Heart left ventricle (tissue), 16 donors: ENCODE measurements at regions not wholly inside any gene's neighbourhood (a gene's known extent, or its start where the extent isn't known, plus 50 kb on each side); places are given as distances from the start of the nearest gene placed in this dataset.
A peak's percentile ranks its signal among the peaks of the same experiment; 100 is the strongest.

Source experiments
- ATAC-seq, 4 donors: fragments of 200-7000 bp; cut with Tn5 transposase; one replicate each; pipeline ENCODE4 v1.9.1; 2020 to 2022; ENCODE audit warnings: moderate library complexity in 4 of 4, mild to moderate bottlenecking in 3 of 4, moderate number of reproducible peaks in 1 of 4
- DNase-seq, 5 donors: peaks; one replicate each; pipeline ENCODE4 v3.0.0-alpha.2; 2020
- H3K27ac ChIP-seq, 12 donors: fragments of 200-600 bp; sonication (generic) in 4 of 12; one replicate each; pipeline versions ENCODE4 v1.5.0 to v1.8.0; 2016 to 2022; ENCODE audit warnings: mild to moderate bottlenecking in 2 of 12
- H3K27me3 ChIP-seq, 9 donors: fragments of 200-600 bp; sonication (generic) in 2 of 9; one replicate each; pipeline versions ENCODE4 v1.5.1 to v1.8.0; 2016 to 2022; ENCODE audit warnings: mild to moderate bottlenecking in 3 of 9
- H3K36me3 ChIP-seq, 9 donors: fragments of 200-600 bp; sonication (generic) in 2 of 9; one replicate each; pipeline versions ENCODE4 v1.5.0 to v1.8.0; 2018 to 2022; ENCODE audit warnings: mild to moderate bottlenecking in 2 of 9
- H3K4me1 ChIP-seq, 12 donors: fragments of 200-600 bp; sonication (generic) in 4 of 12; one replicate each; pipeline versions ENCODE4 v1.5.0 to v1.8.0; 2016 to 2022; ENCODE audit warnings: mild to moderate bottlenecking in 3 of 12
- H3K4me3 ChIP-seq, 12 donors: fragments of 200-600 bp; sonication (generic) in 4 of 12; one replicate each; pipeline versions ENCODE4 v1.5.0 to v1.8.0; 2017 to 2022; ENCODE audit warnings: mild to moderate bottlenecking in 9 of 12, moderate library complexity in 4 of 12
- H3K9me3 ChIP-seq, 12 donors: fragments of 200-600 bp; sonication (generic) in 4 of 12; one replicate each; pipeline versions ENCODE4 v1.5.0 to v1.8.0; 2016 to 2022; ENCODE audit warnings: mild to moderate bottlenecking in 1 of 12
- POLR2A ChIP-seq, 2 donors: fragments of 450-650 bp; IDR thresholded peaks; one replicate each; pipeline ENCODE4 v1.6.1; 2017; ENCODE audit warnings: antibody characterized with exemption in 2 of 2, mild to moderate bottlenecking in 2 of 2, moderate library complexity in 2 of 2
- WGBS, 4 donors: extraction: QIAGEN DNeasy Blood & Tissue Kit in 2 of 4; methylation state at CpG; one replicate each; pipeline versions ENCODE4 v1.1.5 to v1.1.7; 2013 to 2018; 5-methylcytosine and 5-hydroxymethylcytosine counted together
- intact Hi-C, 10 donors: fragments of 100-400 bp; cut with DNase I; formaldehyde crosslinking; loops; one replicate each; pipeline versions ENCODE4 v1.11.1 to v1.14.2; 2022
- TF ChIP-seq, protein P1 (sequence below), 12 donors: fragments of 200-600 bp; sonication (generic) in 4 of 12; IDR thresholded peaks; one replicate each; pipeline versions ENCODE4 v1.5.0 to v1.8.0; 2018 to 2022; ENCODE audit warnings: antibody characterized with exemption in 12 of 12, mild to moderate bottlenecking in 5 of 12
- donor health status: ischemic (EF 13 %, LVEDD 7.1; RV severe dilation, severe dysfunction).
- donor health status: healthy with polysubstance abuse.
- donor health status: DM: no; HTN: yes; CAD: no.
- donor health status: DM: no; HTN: no; CAD: no.
- donor health status: ischemic (EF 25% LVEDD 6.9; RV normal size, moderate dysfunction).
- donor health status: ischemic (EF 25% LVEDD 5.7; RV mildly dilated, moderate dysfunction).
- donor health status: healthy.
- donor health status: DM: yes; HTN: yes; CAD: no.
- donor health status: ischemic (EF 35%, LVEDD 5.7; RV mildly dilated, moderate dysfunction).
- donor health status: nonischemic (EF 11% LVEDD 7.7; RV severe dilation, severe dysfunction).
- donor health status: DM: yes; HTN: yes; CAD: no.
- donor health status: PGD.
- donor health status: ischemic (EF 29% LVEDD 5.4; RV normal size, mild dysfunction).
- donor health status: nonischemic (EF 23%, LVEDD 6.1; RV moderate dilation, normal function).

DNA sequence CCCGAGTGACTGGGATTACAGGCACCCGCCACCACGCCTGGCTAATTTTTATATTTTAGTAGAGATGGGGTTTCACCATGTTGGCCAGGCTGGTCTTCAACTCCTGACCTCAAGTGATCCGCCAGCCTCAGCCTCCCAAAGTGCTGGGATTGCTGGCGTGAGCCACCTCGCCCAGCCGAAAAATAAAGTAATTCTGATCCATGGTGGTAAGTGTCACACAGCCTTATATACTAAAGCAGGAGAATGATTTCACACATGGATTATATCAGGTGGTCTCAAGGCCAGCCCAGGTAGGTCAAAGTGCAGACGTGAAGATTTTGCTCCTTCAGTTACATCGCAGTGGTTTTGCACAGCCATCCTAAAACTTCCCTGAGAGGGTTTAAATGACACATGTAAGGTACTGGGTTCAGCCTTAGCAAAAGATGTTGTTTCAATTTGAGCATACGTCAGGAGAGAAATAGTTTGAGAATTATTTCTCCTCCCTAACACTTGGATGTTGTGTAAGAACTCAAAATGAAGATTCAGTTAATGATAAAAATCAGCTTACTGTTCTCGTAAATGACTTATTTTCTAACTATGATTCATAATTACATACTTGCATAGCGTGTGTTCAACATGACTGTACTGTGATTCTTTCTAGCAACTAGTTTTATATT is 93.0 kb upstream of the SLC39A10 start:
- intact Hi-C loops, result no loop called here
- H3K9me3 ChIP-seq, result no peaks in the 10 kb centered on the region
- peaks cover 0 to 42% (median 0%) of the 10 kb centered on the region in 12 donors for H3K4me1 ChIP-seq
- H3K4me3 ChIP-seq, result no peak overlapping the region
- 91 to 94% (median 93%) methylated on average over 12 of the region's 12 CpGs for WGBS, 4 donors
- peak overlapping the region in 1 of 12 donors; percentile 83 for H3K27ac ChIP-seq
- peaks cover 0 to 8% (median 0%) of the 10 kb centered on the region in 9 donors for H3K27me3 ChIP-seq
- no peaks in the 10 kb centered on the region for H3K36me3 ChIP-seq
- ATAC-seq (no peak), DNase-seq (no peak)
- no peak for TF ChIP-seq POLR2A (IDR thresholded peaks at IDR 0.05)
- TF ChIP-seq, protein P1, sequence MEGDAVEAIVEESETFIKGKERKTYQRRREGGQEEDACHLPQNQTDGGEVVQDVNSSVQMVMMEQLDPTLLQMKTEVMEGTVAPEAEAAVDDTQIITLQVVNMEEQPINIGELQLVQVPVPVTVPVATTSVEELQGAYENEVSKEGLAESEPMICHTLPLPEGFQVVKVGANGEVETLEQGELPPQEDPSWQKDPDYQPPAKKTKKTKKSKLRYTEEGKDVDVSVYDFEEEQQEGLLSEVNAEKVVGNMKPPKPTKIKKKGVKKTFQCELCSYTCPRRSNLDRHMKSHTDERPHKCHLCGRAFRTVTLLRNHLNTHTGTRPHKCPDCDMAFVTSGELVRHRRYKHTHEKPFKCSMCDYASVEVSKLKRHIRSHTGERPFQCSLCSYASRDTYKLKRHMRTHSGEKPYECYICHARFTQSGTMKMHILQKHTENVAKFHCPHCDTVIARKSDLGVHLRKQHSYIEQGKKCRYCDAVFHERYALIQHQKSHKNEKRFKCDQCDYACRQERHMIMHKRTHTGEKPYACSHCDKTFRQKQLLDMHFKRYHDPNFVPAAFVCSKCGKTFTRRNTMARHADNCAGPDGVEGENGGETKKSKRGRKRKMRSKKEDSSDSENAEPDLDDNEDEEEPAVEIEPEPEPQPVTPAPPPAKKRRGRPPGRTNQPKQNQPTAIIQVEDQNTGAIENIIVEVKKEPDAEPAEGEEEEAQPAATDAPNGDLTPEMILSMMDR (IDR thresholded peaks at IDR 0.05), result no peak

DNA sequence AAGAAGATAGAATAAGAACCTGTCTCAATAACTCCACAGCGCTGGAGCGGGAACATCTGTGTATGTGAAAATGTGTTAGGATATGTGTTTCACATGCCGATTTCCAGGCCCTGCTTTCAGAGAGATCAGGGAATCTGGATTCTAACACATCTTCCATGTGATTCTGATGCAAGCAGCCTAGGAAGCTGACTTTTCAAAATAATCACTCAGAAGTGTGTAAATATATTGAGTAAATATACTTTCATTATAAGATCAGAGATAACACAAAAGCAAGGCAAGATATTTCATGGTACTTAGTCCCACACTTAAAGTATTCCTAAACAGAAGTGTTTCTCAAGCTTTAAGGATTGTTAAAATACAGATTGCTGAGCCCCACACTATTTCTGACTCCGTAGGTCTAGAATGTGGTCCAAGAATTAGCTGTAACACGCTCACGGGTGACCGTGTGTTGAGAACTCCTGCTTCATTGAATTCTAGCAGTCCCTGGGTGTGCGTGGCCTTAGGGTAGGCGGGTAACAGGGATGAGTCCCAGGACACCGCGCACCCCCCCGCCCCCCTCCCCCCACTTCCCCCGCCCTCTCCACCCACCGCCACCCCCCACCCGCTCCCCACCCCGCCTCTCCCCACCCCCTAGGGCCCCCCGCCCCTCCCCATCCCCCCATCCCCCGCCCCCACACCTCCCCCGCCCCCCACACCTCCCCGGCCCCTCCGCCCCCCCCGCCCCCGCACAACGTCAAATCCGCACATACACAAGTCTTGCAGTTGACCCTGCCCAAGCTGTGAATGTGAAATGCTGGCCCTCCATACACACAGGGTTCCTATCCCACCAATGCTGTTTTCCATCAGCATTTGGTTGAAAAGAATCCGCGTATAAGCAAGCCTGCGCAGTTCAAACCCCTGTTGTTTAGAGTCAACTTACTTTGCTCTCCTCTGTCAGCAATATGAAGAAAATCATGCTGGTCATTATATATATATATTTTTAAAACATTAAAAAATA is 94.2 kb upstream of the SLC39A10 start:
- intact Hi-C loops, result no loop called here
- Histone ChIP-seq H3K4me3 (no peak overlapping the region), H3K4me1 (peaks cover 0 to 52% (median 0%) of the 10 kb centered on the region in 12 donors), H3K36me3 (no peaks in the 10 kb centered on the region), H3K27me3 (peaks cover 0 to 8% (median 0%) of the 10 kb centered on the region in 9 donors), H3K9me3 (no peaks in the 10 kb centered on the region), H3K27ac (peak overlapping the region in 1 of 12 donors; percentile 90)
- 50 to 80% (median 63%) methylated on average over 19 to 26 of the region's 28 CpGs for WGBS, 4 donors
- no peak for TF ChIP-seq POLR2A (IDR thresholded peaks at IDR 0.05)
- TF ChIP-seq, protein P1 (IDR thresholded peaks at IDR 0.05), result no peak
- DNase-seq, result no peak
- no peak for ATAC-seq

DNA sequence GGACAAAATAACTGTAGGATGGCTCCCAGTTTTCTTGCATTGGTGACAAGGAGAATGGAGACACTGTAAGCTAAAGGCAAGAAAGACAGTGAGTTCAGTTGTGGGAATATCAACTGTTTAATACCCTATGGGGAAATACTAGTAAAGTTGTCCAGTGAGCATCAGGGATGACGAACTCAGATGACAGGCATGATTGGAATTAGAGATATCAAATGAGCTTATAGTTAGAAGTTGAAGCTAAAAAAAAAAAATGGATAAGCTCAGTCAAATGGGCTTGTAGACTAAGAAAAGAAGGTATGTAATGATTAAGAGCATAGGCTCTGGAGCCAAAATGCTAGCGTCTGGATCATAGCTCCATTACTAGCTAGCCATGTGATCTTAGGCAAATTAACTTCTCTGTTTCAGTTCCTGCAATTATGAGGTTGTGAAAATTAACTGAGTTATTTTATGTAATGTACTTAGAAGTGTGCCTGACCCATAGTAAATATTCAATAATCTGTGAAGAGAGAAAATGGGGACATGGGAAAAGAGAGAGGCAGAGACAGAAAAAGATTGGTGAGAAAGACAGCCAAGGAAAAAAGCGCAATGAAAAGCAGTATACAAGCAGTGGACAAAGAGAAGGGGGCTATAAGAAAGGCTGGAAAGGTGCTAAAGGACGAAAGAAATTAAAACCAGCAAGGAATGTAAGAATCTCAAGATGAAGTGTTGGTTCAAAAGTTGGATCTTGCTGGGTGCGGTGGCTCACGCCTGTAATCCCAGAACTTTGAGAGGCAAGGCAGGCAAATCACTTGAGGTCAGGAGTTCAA is 95.7 kb upstream of the SLC39A10 start:
- Histone ChIP-seq H3K4me3 (no peak overlapping the region), H3K4me1 (peaks cover 0 to 52% (median 0%) of the 10 kb centered on the region in 12 donors), H3K36me3 (no peaks in the 10 kb centered on the region), H3K27me3 (peaks cover 0 to 8% (median 0%) of the 10 kb centered on the region in 9 donors), H3K9me3 (no peaks in the 10 kb centered on the region), H3K27ac (peak overlapping the region in 2 of 12 donors; percentile 14 to 90)
- ATAC-seq, result no peak
- WGBS, 4 donors, result 76 to 80% (median 79%) methylated on average over 6 of the region's 6 CpGs
- TF ChIP-seq POLR2A (IDR thresholded peaks at IDR 0.05), result no peak
- TF ChIP-seq, protein P1 (IDR thresholded peaks at IDR 0.05), result no peak
- no peak for DNase-seq
- intact Hi-C loops, result no loop called here
